K562 (cell line): ENCODE measurements at regions not wholly inside any gene's neighbourhood (a gene's known extent, or its start where the extent isn't known, plus 50 kb on each side); places are given as distances from the start of the nearest gene placed in this dataset.

Experiments used
- ATAC-seq: fragments of 200-7000 bp; cut with Tn5 transposase; 3 replicates; pipeline ENCODE4 v1.9.1; 2020; ENCODE audit warnings: moderate library complexity
- BruUV-seq: library from RNA; stranded (reverse); fragments of 400-500 nt; replicated peaks from 2 replicates; lab custom pipeline; 2021; lab: Mats Ljungman, UMichigan
- CTCF ChIA-PET: fragments of 300-600 bp; formaldehyde crosslinking; extraction: SDS; loops from one replicate; lab custom pipeline; 2021; ENCODE audit warnings: low intra/inter-chr PET ratio; lab: Yijun Ruan, JAX
- POLR2A ChIA-PET: fragments of 300-600, 350-650 bp; sonication (Branson Sonifier 250); formaldehyde crosslinking; extraction: SDS; loops from one replicate; lab custom pipeline; 2021; ENCODE audit warnings: antibody characterized with exemption, inconsistent platforms; lab: Yijun Ruan, JAX
- DNase-seq, 4 experiments: peaks; one replicate each; pipeline versions ENCODE4 v3.0.0 to v3.0.0-alpha.2; 2011 to 2018; ENCODE audit warnings: low spot score in 3 of 4, mixed read lengths in 3 of 4; ENCODE audit errors: extremely low read depth in 1 of 4
- FAIRE-seq: peaks from 2 replicates; lab custom pipeline; 2011; peaks lifted over from hg19 to GRCh38; lab: Jason Lieb, UNC
- H2AFZ ChIP-seq: 2 replicates; pipeline ENCODE4 v1.6.0; 2011; ENCODE audit warnings: low read depth, low read length, control low read depth, inconsistent platforms
- H3K27ac ChIP-seq: fragments of 200-600 bp; 3 replicates; pipeline ENCODE4 v1.8.0; 2011; ENCODE audit warnings: low read depth, mild to moderate bottlenecking, control low read depth, inconsistent platforms, low read length, moderate library complexity, mixed read lengths; ENCODE audit errors: extremely low read depth
- H3K27me3 ChIP-seq, 2 experiments: fragments of 300-600 bp in 1 of 2; 2 replicates in 1 of 2; 3 replicates in 1 of 2; pipeline versions ENCODE4 v1.6.0 to v1.8.0; 2011; ENCODE audit warnings: inconsistent platforms in 2 of 2, low read length in 2 of 2, mild to moderate bottlenecking in 1 of 2, mixed read lengths in 1 of 2, moderate library complexity in 1 of 2; ENCODE audit not compliant: control insufficient read depth in 2 of 2, insufficient read depth in 2 of 2
- H3K36me3 ChIP-seq: fragments of 300-600 bp; 3 replicates; pipeline ENCODE4 v1.8.0; 2011; ENCODE audit warnings: mild to moderate bottlenecking, low read length, inconsistent platforms; ENCODE audit not compliant: control insufficient read depth, insufficient read depth
- H3K4me1 ChIP-seq, 2 experiments: fragments of 200-600 bp in 1 of 2; replicated peaks in 1 of 2; 2 replicates in 1 of 2; 3 replicates in 1 of 2; pipeline versions ENCODE4 v1.5.1 to v1.8.0; 2011; ENCODE audit warnings: inconsistent platforms in 2 of 2, low read length in 2 of 2, mild to moderate bottlenecking in 1 of 2, mixed read lengths in 1 of 2, moderate library complexity in 1 of 2; ENCODE audit not compliant: control insufficient read depth in 2 of 2, insufficient read depth in 2 of 2
- H3K4me2 ChIP-seq: 2 replicates; pipeline ENCODE4 v1.6.1; 2011; ENCODE audit warnings: low read length, control low read depth, inconsistent platforms, mixed read lengths; ENCODE audit not compliant: insufficient read depth
- H3K4me3 ChIP-seq: fragments of 200-600 bp; sonication (generic), shearing (Covaris generic); 2 replicates; pipeline ENCODE4 v1.5.1; 2016; ENCODE audit warnings: control low read depth, inconsistent platforms
- H3K79me2 ChIP-seq: fragments of 200-600 bp; 3 replicates; pipeline ENCODE4 v1.8.0; 2011; ENCODE audit warnings: low read length, inconsistent platforms; ENCODE audit not compliant: control insufficient read depth, insufficient read depth
- H3K9ac ChIP-seq, 2 experiments: 2 replicates each; pipeline versions ENCODE4 v1.6.0 to v1.6.1; 2011; ENCODE audit warnings: low read depth in 2 of 2, low read length in 2 of 2, control low read depth in 1 of 2, inconsistent platforms in 1 of 2, mild to moderate bottlenecking in 1 of 2, mixed read lengths in 1 of 2; ENCODE audit not compliant: insufficient read depth in 1 of 2
- H3K9me1 ChIP-seq: one replicate; pipeline ENCODE4 v1.6.0; 2011; ENCODE audit warnings: inconsistent platforms, mild to moderate bottlenecking, low read length, moderate library complexity; ENCODE audit not compliant: control insufficient read depth, insufficient read depth
- H3K9me3 ChIP-seq: replicated peaks from 2 replicates; pipeline ENCODE4 v1.5.1; 2011; ENCODE audit warnings: low read depth, low read length, inconsistent platforms; ENCODE audit not compliant: control insufficient read depth, insufficient read depth
- H4K20me1 ChIP-seq: replicated peaks from 2 replicates; pipeline ENCODE4 v1.6.1; 2011; ENCODE audit warnings: low read length, inconsistent platforms, mixed read lengths; ENCODE audit not compliant: control insufficient read depth, insufficient read depth
- ARID1B ChIP-seq: fragments of 450-650 bp; IDR thresholded peaks from 2 replicates; pipeline ENCODE4 v1.6.1; 2016; ENCODE audit warnings: antibody characterized with exemption, mild to moderate bottlenecking, inconsistent platforms
- ASH1L ChIP-seq: fragments of 450-650 bp; IDR thresholded peaks from 2 replicates; pipeline ENCODE4 v1.6.1; 2018; ENCODE audit warnings: borderline replicate concordance, mild to moderate bottlenecking, low read depth; ENCODE audit not compliant: partially characterized antibody
- CREB1 ChIP-seq, 2 experiments: sonication (generic) in 1 of 2; formaldehyde crosslinking in 1 of 2; IDR thresholded peaks; 2 replicates each; pipeline versions ENCODE4 v1.6.1 to v1.8.0; 2012 to 2022; ENCODE audit warnings: inconsistent platforms in 1 of 2, mild to moderate bottlenecking in 1 of 2, missing genetic modification reagents in 1 of 2, moderate library complexity in 1 of 2
- CREM ChIP-seq: IDR thresholded peaks from 2 replicates; pipeline ENCODE4 v1.6.1; 2014; ENCODE audit warnings: antibody characterized with exemption, low read depth
- ETS1 ChIP-seq: conservative IDR thresholded peaks from 2 replicates; pipeline ENCODE4 v1.6.1; 2011; ENCODE audit warnings: low read depth, mild to moderate bottlenecking, low read length; ENCODE audit not compliant: control insufficient read depth
- KAT8 ChIP-seq: fragments of 450-650 bp; IDR thresholded peaks from 2 replicates; pipeline ENCODE4 v1.6.1; 2016; ENCODE audit warnings: low read depth, mild to moderate bottlenecking
- MED1 ChIP-seq: sonication (generic); formaldehyde crosslinking; IDR thresholded peaks from 2 replicates; pipeline ENCODE4 v1.8.1; 2023; ENCODE audit warnings: missing genetic modification reagents, borderline replicate concordance
- MNT ChIP-seq, 2 experiments: fragments of 450-650 bp; conservative IDR thresholded peaks; 2 replicates each; pipeline ENCODE4 v1.6.1; 2017; ENCODE audit warnings: mild to moderate bottlenecking in 2 of 2, moderate library complexity in 2 of 2
- PPARD ChIP-seq: fragments of 250-450 bp; sonication (Bioruptor Pico); IDR thresholded peaks from 2 replicates; pipeline ENCODE4 v1.8.0; 2022; ENCODE audit warnings: inconsistent platforms, mild to moderate bottlenecking, moderate library complexity
- TAF15 ChIP-seq: fragments of 200-400 bp; formaldehyde crosslinking; IDR thresholded peaks from 2 replicates; pipeline ENCODE4 v1.6.1; 2017; ENCODE audit warnings: mild to moderate bottlenecking, low read depth, low read length, moderate library complexity
- XRCC5 ChIP-seq: fragments of 200-400 bp; formaldehyde crosslinking; IDR thresholded peaks from 2 replicates; pipeline ENCODE4 v1.6.1; 2017; ENCODE audit warnings: low read depth, mild to moderate bottlenecking, low read length
- ZNF586 ChIP-seq: fragments of 450-650 bp; formaldehyde crosslinking; conservative IDR thresholded peaks from 2 replicates; pipeline ENCODE4 v1.4.0; 2020; ENCODE audit warnings: mild to moderate bottlenecking, moderate library complexity
- WGBS: fragments of 100-300 bp; shearing (Covaris generic); methylation state at CpG from one replicate; pipeline ENCODE4 v1.1.6; 2016; ENCODE audit warnings: low coverage, mixed read lengths; ENCODE audit not compliant: insufficient coverage; ENCODE audit errors: missing lambda C conversion rate; 5-methylcytosine and 5-hydroxymethylcytosine counted together
- in situ Hi-C: fragments of 300-500 bp; cut with MboI; formaldehyde crosslinking; loops from 4 replicates; pipeline ENCODE4 v1.15.0; 2018; ENCODE audit warnings: inconsistent platforms, mixed read lengths
- intact Hi-C: fragments of 100-400 bp; cut with micrococcal nuclease; formaldehyde crosslinking; loops from 2 replicates; pipeline ENCODE4 v1.14.2; 2022

- no peak for TF ChIP-seq ZNF586 (CRISPR knock-in tag)
- TF ChIP-seq MNT (conservative IDR thresholded peaks at IDR 0.05), result no peak
- TF ChIP-seq, all 486 proteins: peak for 0
These were observed 355.0 kb downstream of the LNPK start (continued) for GRCh38 chr2:175647058-175647457.

- ATAC-seq, result no peak
- H3K4me3 ChIP-seq, result no peak overlapping the region
- TF ChIP-seq KAT8 (no peak), TAF15 (no peak), XRCC5 (no peak), CREB1 (IDR thresholded peaks at IDR 0.05) (no peak), CREB1 (CRISPR knock-in tag; IDR thresholded peaks at IDR 0.05) (no peak), ASH1L (no peak), PPARD (no peak), MED1 (CRISPR knock-in tag) (no peak), ETS1 (no peak), ARID1B (no peak), CREM (no peak)
- TF ChIP-seq, all 486 proteins: peak for 0
- Histone ChIP-seq H4K20me1 (no peaks in the 10 kb centered on the region), H3K27me3 (peaks cover 0 to 5% of the 10 kb centered on the region in 2 experiments; a peak in 1 of 5 replicates), H3K9me3 (no peaks in the 10 kb centered on the region), H3K9me1 (no peaks in the 10 kb centered on the region), H3K9ac (no peak overlapping the region), H2AFZ (no peak overlapping the region), H3K27ac (no peak overlapping the region), H3K79me2 (no peaks in the 10 kb centered on the region), H3K4me1 (no peaks in the 10 kb centered on the region), H3K36me3 (no peaks in the 10 kb centered on the region), H3K4me2 (no peak overlapping the region)
- ChIA-PET CTCF (no interaction called here), POLR2A (no interaction called here)
- no TSS peak for BruUV-seq
- in situ Hi-C loops, result no loop called here
- no peak for DNase-seq
- 0% methylated on average over 2 of the region's 2 CpGs for WGBS
- intact Hi-C loops, result no loop called here
- no peak for FAIRE-seq
These were observed 361.4 kb downstream of the LNPK start for GRCh38 chr2:175640655-175641054.
